ENCODE measurements at regions not wholly inside any gene's neighbourhood (a gene's known extent, or its start where the extent isn't known, plus 50 kb on each side); places are given as distances from the start of the nearest gene placed in this dataset.
"Not testable (repeated sequence)": the region's sequence is repeated elsewhere in the genome, so short reads cannot be mapped to it uniquely, and the experiment has no call there.

DNA sequence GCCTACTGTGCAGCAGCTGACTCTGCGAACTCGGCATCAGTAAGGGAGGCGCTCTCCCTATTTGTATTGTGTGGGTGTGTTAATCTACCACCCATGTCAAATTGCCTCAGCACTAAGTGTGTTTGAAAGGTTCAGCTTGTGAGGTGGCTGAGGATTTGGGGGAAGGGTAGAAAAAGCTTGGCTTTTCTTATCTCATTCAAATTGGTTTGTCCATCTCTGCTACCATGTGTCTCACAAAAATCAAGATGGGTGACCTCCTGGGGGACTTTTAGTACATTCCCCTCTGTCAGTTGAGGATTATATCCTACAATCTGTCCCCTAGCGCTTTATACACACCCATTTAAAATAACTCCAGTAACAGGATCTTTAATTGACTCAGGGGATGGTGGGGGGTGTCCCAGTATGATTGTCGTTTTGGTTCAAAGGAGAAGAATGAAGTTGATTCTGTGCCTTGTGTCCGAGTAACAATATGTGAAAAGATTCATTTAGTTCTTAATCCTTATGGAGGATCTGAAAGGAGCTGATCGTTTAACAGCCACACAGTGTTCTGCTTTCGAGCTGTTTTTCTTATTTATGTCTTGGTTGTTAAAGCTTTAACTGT lies 609.6 kb downstream of the PKHD1 start:
- DNase-seq (ENCODE audit: low read depth) = no peak

DNA sequence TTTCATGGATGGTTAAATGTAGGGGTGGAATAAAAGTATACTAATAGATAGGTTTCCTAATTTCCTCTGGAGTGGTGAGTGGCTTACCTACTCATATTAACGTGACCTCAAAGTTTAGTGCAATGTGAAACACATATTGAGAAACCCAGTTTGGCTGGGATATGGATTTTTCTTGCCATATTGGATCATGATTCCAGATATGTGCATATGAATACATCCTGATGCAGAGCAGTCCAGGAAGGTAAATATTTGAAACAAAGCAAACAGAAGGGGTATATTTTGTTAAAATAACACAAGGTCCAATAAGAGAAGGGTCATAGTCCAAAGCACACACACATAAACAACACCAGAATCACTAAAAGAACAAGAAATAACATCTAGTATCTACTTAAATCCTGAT lies 608.1 kb downstream of the PKHD1 start:
- no peak for DNase-seq (ENCODE audit: low read depth)

DNA sequence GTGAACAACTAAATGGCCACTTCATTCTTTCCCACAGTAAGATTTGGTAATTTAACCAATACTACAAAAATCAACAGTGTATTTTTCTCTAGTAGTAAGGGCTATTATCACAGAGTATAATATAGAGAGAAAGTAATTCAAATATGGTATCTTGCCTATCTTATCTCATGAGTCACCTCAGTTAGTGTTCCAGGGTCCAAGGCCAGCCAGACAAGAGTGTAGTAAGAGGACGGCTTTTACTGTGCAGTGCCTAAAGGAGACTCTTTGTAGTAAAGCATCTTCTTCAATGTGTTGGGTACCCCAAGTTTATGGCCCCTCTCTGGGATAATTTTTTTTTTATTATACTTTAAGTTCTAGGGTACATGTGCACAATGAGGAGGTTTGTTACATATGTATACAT lies 607.4 kb downstream of the PKHD1 start:
- DNase-seq (ENCODE audit: low read depth) = no peak

DNA sequence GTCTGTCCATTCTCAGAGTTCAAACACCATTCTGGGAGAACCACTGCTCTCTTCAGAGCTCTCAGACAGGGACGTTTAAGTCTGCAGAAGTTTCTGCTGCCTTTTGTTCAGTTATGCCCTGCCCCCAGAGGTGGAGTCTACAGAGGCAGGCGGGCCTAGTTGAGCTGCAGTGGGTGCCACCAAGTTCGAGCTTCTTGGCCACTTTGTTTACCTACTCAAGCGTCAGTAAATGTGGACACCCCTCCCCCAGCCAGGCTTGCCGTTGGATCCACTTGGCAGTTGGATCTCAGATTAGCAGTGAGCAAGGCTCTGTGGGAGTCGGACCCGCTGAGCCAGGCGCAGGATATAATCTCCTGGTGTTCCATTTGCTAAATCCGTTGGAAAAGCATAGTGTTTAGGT lies 601.5 kb downstream of the PKHD1 start:
- DNase-seq (ENCODE audit: low read depth) = not testable (repeated sequence)

DNA sequence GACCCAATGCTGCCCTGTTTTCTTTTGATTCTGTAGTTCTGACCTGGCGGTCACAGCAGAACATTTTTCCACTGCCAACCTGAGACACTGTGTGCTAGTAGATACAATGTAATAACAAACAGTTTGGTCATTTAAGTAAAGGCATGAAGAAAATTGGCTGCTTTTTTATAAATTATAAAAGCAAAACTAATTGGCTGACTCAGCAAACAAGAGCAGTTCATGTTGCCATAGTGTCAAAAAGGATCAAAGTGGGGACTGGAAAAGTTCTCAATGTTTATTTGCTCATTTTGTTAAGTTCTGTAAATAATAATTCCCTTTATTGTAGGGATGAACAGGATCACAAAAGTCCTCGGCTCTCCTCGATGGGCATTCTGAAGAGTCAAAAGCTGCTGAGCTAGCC lies 599.5 kb downstream of the PKHD1 start:
- no peak for DNase-seq (ENCODE audit: low read depth)

DNA sequence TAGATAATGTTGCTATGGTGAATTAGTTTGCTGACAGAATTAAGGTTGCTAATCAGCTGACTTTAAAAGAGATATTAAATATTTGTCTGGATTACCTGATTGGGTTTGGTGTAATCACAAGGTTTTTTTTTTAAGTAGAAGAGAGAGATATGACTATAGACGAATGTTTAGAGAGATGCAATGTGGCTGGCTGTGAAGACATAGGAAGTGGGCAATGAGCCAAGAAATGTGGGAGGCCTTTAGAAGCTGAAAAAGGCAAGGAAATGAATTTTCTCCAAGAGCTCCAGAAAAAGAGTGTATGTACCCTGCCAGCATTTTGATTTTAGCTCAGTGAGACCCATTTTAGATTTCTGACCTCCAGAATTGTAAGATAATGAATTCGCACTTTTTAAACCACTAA lies 598.3 kb downstream of the PKHD1 start:
- DNase-seq (ENCODE audit: low read depth) = no peak

DNA sequence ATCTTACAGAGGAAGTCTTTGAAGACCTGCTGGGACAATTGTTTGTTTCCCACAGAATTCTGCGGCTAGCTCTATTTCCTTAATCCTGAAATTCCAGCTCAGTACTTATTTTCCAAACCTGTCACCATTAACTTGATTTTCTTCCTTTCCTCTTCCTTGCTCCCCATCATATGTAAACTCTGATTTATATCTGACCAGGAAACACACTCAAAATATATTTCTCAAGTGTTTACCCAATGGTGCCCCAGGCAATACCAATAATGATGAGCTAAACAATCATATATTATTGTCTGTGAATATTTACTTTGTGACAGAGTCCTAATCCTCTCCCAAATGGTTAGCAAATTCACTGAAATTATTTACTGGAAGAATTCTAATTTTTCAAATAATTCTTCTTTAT lies 597.3 kb downstream of the PKHD1 start:
- DNase-seq (ENCODE audit: low read depth) = no peak

DNA sequence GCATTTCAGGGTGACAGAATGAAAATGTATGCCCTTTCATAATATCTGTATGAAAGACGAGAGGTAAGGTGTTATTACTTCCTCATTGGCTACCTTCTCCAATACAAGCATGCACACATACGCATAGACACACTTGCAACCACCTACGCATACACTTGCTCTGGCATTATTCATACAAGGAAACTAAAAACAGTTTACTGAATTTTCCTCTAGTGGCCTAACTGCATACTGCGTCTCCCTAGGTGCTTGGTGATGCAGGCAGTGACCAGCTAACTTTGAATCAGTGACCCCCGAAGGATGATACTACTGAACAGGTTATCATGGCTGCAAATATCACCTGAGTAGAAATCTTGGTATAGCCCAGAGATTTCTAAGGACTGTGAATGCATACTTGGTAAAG lies 593.1 kb downstream of the PKHD1 start:
- no peak for DNase-seq (ENCODE audit: low read depth)

DNA sequence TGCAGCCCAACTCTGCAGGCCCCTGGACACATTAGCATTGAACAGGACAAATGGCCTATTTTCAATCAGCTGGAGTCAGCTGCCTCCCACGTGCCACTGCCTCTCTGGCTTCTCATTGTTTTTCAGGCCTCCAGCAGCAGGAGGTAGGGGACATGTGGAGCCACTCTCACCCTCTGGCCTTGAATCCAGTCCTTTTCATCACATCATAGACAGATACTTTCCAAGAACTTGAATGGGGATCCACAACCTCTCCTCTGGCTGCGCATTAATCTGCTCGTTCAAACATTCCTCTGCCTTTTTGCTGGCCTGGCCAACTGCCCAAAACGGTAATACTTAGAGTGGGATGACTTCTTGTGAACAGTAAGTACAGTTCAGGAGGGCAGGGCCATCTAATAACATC lies 592.3 kb downstream of the PKHD1 start:
- DNase-seq (ENCODE audit: low read depth) = no peak

DNA sequence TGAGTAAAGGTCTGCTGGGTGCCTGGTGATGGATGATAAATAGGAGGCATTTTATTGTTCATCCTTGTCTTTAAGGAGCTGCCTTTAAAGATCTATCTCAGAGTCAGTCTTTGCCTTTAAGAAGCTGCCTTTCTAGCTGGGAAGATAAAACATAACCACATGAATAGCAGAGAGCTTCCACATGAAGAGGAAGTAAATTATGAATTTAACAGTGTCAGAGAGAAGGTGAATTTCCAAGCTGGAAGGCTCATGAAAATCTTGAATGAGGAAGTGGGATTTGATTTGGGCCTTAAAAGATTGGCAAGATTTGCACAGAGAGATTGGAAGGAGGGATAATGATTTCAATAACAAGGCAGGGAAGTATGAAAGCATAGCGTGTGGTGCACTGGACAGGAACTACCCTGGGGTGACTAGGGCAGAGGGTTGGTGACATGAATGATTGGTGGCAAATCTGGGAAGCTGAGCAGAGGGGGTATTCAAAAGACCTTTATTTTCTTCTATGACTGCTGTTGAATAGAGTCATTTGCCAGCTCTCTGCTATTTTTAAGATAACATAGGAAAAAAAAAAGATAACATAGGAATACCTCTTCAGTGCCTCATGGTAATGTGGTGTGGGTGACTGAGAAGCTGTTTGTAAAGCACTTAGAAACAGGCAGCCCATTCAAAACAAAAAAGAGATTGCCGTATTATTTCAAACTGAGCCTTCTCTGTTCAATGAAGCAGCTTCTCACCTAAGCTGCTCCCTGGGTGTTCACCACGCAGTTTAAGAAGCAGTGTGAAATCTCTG lies 591.6 kb downstream of the PKHD1 start:
- no peak for DNase-seq (ENCODE audit: low read depth)

DNA sequence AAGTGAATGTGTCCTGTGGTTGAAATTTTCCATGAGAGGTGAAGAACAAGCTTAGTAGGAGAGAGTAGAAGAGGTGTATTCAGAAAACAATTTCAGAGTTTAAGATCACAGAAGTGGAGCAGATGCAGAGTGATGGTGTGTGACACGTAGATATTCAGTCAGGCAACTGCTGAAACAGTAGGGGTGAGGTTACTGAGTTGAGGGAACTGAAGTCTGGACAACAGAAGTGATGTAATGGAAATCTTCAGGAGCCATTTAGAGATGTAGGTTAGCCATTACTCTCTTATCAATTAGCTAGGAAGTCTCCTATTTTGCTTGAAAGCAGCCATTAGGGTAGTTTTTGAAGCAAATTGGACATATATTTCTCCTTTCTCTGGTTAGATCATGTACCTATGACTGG lies 584.4 kb downstream of the PKHD1 start:
- no peak for DNase-seq (ENCODE audit: low read depth)

DNA sequence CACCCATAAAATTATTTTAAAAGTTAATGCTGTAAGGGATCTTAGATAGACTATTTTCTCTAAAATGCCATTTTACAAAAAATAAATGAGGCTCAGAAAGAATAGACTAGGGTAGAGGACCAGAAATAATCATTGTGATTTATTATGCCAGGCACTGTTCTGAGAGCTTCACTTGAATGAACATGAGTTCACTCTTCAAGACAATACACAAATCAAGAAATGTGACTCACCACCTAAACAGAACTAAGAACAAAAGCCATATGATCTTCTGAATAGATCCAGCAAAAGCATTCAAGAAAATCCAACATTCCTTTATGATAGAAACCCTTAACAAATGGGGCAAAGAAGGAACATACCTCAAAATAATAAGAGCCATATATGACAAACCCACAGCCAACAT lies 582.0 kb downstream of the PKHD1 start:
- DNase-seq (ENCODE audit: low read depth) = no peak

DNA sequence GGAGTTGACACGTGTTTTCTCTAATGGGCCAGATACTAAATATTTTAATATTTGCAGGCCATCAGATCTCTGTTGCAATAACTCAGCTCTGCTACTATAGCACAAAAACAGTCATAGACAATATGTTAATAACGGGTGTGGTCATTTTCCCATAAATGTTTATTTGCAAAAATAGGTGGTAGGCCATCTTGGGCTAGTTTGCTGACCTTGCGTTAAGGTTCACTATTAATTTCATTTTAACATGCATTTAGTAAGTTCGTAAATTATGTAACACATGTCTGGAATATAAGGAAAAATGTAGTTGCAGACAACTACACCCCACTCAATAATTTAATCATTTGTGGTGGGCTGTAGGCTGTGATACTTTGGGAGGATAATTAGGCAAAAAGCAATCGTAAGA lies 577.8 kb downstream of the PKHD1 start:
- DNase-seq (ENCODE audit: low read depth) = no peak

DNA sequence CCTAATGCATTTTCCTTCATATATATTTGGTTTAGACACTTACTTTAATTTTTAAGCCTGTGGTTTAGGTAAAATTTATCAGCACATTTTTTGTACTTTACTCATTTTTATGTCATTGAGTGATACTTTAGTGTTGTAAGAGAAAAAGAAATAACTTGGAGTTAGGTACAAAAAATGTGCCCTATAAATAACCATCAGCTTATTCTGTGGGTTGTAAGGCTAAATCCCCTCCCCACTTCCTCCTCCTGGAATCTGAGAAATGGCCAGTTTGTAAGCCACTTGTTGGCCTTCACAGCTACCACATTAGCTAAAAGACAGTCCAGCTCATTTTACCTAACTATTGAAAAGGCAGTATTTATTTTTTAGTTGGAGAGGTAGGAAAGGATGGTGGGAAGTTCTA lies 576.3 kb downstream of the PKHD1 start:
- no peak for DNase-seq (ENCODE audit: low read depth)

DNA sequence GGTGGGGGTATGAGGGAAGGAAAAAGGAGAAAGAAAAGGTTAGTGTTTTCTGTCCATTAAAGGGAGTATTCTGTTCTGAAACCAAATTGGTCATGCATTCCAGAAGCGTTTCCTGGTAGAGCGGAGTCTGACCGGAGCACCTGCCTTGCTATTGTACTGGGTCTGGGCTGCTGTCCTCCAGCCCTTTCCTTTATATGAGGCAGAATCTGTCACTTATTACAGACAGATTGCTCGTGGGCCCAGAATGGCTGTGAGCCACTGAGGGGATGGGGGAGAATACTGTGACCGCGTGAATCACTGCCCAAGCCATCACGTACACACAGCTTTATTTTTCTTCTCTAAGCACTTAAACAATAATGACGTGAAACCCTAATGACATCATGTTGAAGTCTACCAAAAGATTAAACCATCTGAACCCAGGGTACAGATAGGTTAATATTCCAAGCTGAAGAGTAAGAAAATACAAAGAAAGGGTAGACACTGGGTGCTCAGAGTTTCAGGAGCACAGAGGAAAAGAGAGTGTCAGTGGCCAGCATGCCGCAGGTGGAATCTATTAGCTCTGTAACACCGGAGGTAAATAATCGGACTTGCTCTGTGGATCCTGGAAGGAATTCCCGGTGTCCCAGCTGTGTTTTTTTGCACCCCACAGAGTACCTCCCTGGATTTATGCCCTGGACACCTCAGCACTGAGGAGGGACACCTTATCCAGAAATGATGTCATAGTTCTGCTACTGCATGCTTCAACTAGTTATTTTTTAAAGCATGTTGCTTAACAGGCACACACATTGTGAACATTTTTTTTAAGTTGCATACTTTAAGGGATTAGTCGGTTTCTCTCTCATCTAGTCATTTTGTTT lies 573.3 kb downstream of the PKHD1 start:
- DNase-seq (ENCODE audit: low read depth) = no peak

DNA sequence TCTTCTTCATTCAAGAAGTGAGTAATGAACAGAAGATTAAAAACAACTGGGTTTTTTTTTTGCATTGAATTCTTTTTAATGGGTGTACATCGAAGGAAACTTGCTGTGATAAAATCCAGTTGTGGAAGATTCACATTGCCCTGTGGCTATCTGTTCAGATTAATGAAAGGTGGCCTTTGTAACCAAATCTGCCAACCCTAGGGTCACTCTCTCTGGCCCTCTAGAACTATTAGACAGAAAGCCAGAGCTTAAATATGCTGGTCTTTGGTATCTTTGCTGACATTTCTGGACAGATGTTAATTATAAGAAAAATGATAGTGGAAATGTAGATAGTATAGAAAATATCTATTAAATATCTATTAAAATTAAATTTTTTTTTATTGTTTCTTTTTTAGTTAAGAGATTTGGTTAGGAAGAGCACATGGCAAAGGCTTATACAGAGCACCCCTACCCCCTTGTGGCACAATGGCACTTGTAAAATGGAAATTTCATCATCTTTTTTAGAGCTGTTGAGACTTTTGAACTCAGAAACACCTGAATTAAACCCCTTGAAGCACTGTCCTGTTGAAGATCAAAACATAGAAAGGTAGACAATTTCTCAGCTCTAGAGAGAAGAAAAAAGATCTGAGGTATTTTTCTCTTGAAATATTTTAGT lies 572.5 kb downstream of the PKHD1 start:
- DNase-seq (ENCODE audit: low read depth) = no peak

DNA sequence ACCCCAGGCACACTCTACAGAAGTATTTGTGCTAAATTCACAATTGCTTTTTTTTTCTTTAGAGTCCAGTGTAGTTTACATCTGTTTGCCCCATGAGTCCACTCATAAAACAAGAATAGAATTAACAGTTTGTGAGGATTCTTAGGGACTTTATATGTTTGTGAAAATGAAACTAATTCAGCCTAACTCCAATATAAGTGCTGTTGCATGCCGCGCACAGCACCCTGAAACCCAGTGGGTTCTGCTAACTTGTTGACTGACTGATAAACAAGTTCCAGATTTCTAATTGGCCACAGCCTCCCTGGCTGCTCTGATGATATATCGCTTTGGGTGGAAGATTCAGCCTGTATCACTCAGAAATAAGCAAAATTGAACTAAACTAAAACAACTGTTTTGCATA lies 561.4 kb downstream of the PKHD1 start:
- no peak for DNase-seq (ENCODE audit: low read depth)

DNA sequence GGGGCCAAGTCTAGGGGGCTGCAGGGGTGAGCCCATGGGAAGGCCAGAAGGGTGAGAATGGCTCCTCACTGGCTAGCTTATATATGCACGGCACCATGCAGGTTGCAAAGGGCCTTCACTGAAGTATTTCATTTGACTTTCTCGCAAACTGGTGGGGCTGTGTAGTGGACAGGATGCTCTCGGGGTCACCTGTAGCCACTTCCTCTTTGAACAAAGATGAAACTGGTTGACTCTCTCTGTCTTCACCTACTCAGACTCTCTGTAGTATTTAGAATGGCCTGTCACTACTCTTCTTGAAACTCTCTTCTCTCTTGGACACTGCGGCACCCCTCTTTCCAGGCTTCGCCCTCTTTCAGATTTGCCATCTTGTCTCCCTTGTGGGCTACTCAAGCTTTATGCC lies 560.5 kb downstream of the PKHD1 start:
- no peak for DNase-seq (ENCODE audit: low read depth)

DNA sequence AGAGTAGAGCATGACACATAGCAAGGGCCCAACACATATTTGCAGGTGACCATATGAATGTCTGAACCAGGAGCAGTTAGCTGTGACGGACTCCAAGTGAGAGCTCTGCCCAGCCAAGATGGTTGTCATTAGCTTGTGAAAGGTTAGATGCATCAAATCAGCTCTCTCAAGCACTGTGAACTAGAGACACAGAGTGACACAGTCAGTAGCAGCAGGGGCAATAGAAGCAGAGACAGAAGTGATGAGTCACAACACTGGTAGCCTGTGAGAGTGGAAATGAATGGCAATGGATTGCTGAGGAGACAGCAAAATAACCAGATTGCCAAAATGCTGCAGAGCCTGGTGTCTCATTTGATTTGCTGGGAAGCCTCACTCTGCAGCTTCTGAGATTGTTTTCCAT lies 558.9 kb downstream of the PKHD1 start:
- DNase-seq (ENCODE audit: low read depth) = no peak

DNA sequence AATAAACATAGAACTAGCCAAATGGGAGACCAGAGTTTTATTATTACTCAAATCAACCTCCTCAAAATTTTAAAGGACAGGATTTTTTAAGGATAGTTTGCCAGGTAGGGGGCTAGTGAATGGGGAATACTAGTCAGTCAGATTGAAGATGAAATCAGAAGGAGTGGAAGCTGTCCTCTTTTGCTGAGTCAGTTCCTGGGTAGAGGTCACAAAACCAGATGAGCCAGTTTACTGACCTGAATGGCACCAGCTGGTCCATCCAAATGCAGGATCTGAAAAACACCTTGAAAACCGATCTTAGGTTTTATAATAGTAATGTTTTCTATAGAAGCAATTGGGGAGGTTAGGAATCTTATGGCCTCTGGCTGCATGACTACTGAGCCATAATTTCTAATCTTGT lies 558.2 kb downstream of the PKHD1 start:
- DNase-seq (ENCODE audit: low read depth) = no peak

DNA sequence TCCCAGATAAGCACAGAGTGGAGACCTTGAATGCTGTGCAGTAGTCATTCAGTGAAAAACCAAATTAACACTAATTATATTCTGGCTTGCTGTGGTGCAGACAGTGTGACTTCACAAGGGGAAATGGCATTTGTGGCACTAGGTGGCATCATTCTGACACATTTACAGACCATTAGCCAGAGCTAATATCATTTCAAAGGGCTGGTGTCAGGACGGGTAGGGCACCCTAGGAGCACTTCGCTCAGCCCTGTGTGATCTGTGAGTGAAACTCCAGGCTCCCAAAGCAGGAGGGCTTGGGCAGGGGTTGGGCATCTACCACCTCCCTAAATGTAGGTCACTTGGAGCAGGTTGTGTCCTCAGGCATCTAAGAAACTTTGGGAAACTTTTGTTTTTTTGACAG lies 555.8 kb downstream of the PKHD1 start:
- DNase-seq (ENCODE audit: low read depth) = no peak

DNA sequence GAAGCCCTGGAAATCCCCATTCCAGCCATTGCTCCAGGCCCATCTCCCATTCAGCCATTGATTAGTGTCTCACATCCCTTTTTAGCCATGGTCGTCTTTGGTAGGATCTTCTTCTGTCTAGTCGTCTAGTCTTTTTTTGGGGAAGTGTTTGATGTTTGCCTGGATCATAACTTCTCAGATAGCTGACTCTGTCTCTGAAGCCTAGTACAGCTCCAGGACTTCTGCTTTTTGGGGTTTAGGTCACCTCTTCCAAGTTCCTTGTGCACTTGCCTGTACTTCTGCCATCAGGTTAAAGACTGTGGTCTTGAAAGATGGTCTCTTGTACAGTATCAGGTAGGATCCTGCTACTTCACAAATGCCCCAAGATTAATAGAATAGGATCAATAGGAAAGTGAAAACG lies 553.5 kb downstream of the PKHD1 start:
- no peak for DNase-seq (ENCODE audit: low read depth)

DNA sequence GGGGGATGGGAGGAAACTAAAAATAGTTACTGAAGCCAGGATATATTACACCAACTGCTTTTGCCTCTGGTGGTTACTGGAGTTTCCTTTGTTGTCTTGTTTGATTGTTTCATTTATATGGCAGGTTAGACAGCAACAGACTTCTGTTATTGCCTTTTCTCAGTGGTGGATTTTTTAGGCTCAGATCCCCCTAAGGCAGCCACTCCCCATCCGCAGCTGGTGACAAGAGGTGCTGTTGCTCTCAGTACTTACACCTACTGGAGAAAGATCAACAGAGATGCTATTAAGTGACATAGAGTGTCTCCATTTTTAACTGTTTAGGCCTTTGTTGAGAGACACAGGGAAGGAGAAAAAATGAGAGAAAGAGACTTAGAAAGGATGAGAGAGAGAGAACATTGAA lies 552.1 kb downstream of the PKHD1 start:
- no peak for DNase-seq (ENCODE audit: low read depth)
